SK-N-MC (cell line): ENCODE measurements at regions not wholly inside any gene's neighbourhood (a gene's known extent, or its start where the extent isn't known, plus 50 kb on each side); places are given as distances from the start of the nearest gene placed in this dataset.

ENCODE experiments used
- EZH2 ChIP-seq: fragments of 200-600 bp; sonication (generic); IDR thresholded peaks from one replicate; pipeline ENCODE4 v1.6.1; 2017; ENCODE audit warnings: antibody characterized with exemption
- POLR2AphosphoS5 ChIP-seq: IDR thresholded peaks from 2 replicates; pipeline ENCODE4 v1.6.1; 2012; ENCODE audit warnings: mild to moderate bottlenecking, low read depth, low read length, borderline replicate concordance

DNA sequence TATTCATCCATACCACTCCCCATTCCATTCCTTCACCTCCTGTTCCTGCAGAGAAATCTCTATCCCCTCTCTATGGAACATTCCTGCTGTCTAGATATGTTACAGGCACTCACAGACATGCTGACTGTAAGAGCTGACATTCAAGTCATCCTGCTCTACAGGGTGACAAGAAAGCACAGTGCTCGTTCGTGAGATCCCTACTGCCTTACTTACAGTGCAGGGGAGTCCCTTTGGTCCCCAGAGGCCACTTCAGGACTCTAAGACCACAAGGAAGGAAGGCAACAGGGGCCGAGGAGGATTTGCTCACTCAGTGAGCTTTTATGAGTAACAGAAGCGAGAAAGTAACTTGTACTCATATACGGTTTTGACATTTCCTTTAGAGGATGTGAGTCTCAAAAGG lies 110.5 kb downstream of the GAS1 start:
- no peak for TF ChIP-seq EZH2
- TF ChIP-seq POLR2AphosphoS5 = no peak
